Thymus (tissue), 11 donors: ENCODE measurements at regions not wholly inside any gene's neighbourhood (a gene's known extent, or its start where the extent isn't known, plus 50 kb on each side); places are given as distances from the start of the nearest gene placed in this dataset.

ENCODE experiments used
- DNase-seq, 9 donors: peaks; one replicate each; pipeline ENCODE4 v3.0.0-alpha.2; 2013; ENCODE audit warnings: low spot score in 9 of 9, low read depth in 6 of 9, missing footprints in 1 of 9
- H3K27ac ChIP-seq, 2 donors: one replicate each; pipeline ENCODE4 v1.5.1; 2013; ENCODE audit warnings: control low read depth in 1 of 2, low read depth in 1 of 2, low read length in 1 of 2, mild to moderate bottlenecking in 1 of 2, moderate library complexity in 1 of 2
- H3K27me3 ChIP-seq, 2 donors: one replicate each; pipeline ENCODE4 v1.5.1; 2013; ENCODE audit warnings: low read length in 1 of 2; ENCODE audit not compliant: control insufficient read depth in 2 of 2, insufficient read depth in 1 of 2
- H3K36me3 ChIP-seq, 2 donors: one replicate each; pipeline ENCODE4 v1.5.1; 2013; ENCODE audit warnings: low read length in 1 of 2, mild to moderate bottlenecking in 1 of 2, moderate library complexity in 1 of 2; ENCODE audit not compliant: control insufficient read depth in 2 of 2, insufficient read depth in 2 of 2
- H3K4me1 ChIP-seq, 2 donors: one replicate each; pipeline ENCODE4 v1.5.1; 2013; ENCODE audit warnings: low read length in 2 of 2; ENCODE audit not compliant: control insufficient read depth in 2 of 2, insufficient read depth in 2 of 2
- H3K4me3 ChIP-seq, 2 donors: one replicate each; pipeline ENCODE4 v1.5.1; 2013; ENCODE audit warnings: low read length in 2 of 2, control low read depth in 1 of 2, mild to moderate bottlenecking in 1 of 2
- H3K9me3 ChIP-seq, 2 donors: one replicate each; pipeline ENCODE4 v1.5.1; 2013; ENCODE audit warnings: low read length in 1 of 2, mild to moderate bottlenecking in 1 of 2; ENCODE audit not compliant: control insufficient read depth in 2 of 2, insufficient read depth in 1 of 2
- WGBS: extraction: QIAGEN DNeasy Blood & Tissue Kit; methylation state at CpG from one replicate; pipeline ENCODE4 v1.1.7; 2013; 5-methylcytosine and 5-hydroxymethylcytosine counted together
- donor health status: healthy.

GRCh38 chr2:212945526-212945925 lies 205.9 kb downstream of the IKZF2 start:
- 96% methylated on average over 3 of the region's 3 CpGs for WGBS
- no peaks in the 10 kb centered on the region for H3K27me3 ChIP-seq
- peaks cover 0 to 22% of the 10 kb centered on the region in 2 donors for H3K36me3 ChIP-seq
- H3K9me3 ChIP-seq, result no peaks in the 10 kb centered on the region
- H3K4me1 ChIP-seq, result no peaks in the 10 kb centered on the region
- H3K27ac ChIP-seq, result no peak overlapping the region
- H3K4me3 ChIP-seq, result no peak overlapping the region
- no peak for DNase-seq

DNA sequence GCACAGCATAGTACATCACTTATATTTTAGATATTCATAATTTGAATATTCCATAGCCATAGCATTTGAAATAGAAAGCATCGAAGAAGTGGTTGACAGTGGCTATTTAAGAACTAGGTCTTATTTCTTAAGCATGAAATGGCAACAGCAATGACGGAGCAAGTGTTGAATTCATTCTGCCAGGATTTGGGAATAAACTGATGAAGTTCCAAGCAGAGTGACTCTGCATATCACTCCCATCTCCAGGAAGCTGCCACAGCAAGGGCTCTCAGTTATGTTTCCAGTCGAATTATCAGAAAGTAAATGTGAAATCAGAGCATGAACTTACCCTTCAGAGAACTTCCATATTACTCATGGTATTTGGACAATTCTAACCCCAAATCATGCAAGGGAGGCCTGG lies 208.1 kb downstream of the IKZF2 start:
- no peak overlapping the region for H3K4me3 ChIP-seq
- H3K36me3 ChIP-seq, result peaks cover 0 to 21% of the 10 kb centered on the region in 2 donors
- no peak overlapping the region for H3K27ac ChIP-seq
- WGBS, result 97% methylated on average over 3 of the region's 3 CpGs
- DNase-seq, result no peak
- no peaks in the 10 kb centered on the region for H3K27me3 ChIP-seq
- H3K4me1 ChIP-seq, result no peaks in the 10 kb centered on the region
- no peaks in the 10 kb centered on the region for H3K9me3 ChIP-seq

DNA sequence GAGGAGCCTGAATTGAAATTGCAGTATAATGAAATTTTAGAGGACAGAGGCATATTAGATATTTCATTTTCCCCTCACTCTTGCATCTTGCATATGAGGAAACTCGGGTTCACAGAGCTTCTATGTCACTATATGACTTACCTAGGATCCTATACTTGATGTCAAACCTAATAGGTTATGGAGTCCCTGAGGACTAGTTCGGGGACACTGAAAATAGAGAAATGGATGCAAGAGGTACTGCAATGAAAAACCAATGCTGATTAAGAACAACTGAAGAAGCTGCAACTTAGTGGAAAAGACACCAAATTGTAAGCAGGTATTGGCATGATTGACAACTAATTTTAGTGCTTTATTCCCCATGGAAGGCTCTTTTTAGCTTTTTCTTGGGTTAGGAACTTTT lies 210.1 kb downstream of the IKZF2 start:
- Histone ChIP-seq H3K27ac (no peak overlapping the region), H3K4me1 (peaks cover 0 to 9% of the 10 kb centered on the region in 2 donors), H3K36me3 (peaks cover 3 to 17% of the 10 kb centered on the region in 2 donors), H3K9me3 (no peaks in the 10 kb centered on the region), H3K4me3 (no peak overlapping the region), H3K27me3 (no peaks in the 10 kb centered on the region)
- DNase-seq, result no peak
- 96% methylated on average over 2 of the region's 2 CpGs for WGBS

DNA sequence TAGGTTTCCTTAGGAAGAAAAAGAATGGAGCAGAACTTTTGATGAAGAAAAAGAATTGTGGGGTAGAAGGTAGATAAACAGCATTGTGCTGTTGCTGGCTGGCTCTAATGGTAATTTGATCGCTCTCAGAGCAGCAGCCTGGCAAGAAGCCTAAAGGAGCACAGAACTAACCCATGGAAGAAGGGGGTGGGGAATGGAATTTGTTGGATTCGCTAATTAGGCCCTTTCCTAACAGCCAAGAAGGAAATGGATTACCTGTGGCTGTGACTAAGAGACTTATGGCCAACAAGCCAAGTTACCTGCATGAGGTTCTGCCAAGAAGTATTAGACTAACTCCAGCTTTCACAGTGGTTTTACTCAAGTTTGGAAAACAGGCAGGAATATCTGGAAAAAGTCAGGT lies 210.6 kb downstream of the IKZF2 start:
- peaks cover 0 to 9% of the 10 kb centered on the region in 2 donors for H3K4me1 ChIP-seq
- 92% methylated on average over 2 of the region's 2 CpGs for WGBS
- no peaks in the 10 kb centered on the region for H3K9me3 ChIP-seq
- no peak overlapping the region for H3K4me3 ChIP-seq
- no peaks in the 10 kb centered on the region for H3K27me3 ChIP-seq
- peaks cover 5 to 17% of the 10 kb centered on the region in 2 donors for H3K36me3 ChIP-seq
- no peak for DNase-seq
- no peak overlapping the region for H3K27ac ChIP-seq

- Histone ChIP-seq H3K9me3 (no peaks in the 10 kb centered on the region), H3K4me3 (no peak overlapping the region), H3K4me1 (peaks cover 0 to 9% of the 10 kb centered on the region in 2 donors), H3K27ac (no peak overlapping the region), H3K27me3 (no peaks in the 10 kb centered on the region), H3K36me3 (peaks cover 7 to 24% of the 10 kb centered on the region in 2 donors)
- WGBS, result 96% methylated on average over 8 of the region's 8 CpGs
- DNase-seq, result no peak
Measured at GRCh38 chr2:212939777-212940531, 211.5 kb downstream of the IKZF2 start.

- H3K27ac ChIP-seq, result no peak overlapping the region
- no peaks in the 10 kb centered on the region for H3K9me3 ChIP-seq
- H3K27me3 ChIP-seq, result no peaks in the 10 kb centered on the region
- WGBS, result 98% methylated on average over 7 of the region's 7 CpGs
- no peak for DNase-seq
- peaks cover 0 to 9% of the 10 kb centered on the region in 2 donors for H3K4me1 ChIP-seq
- H3K36me3 ChIP-seq, result peaks cover 10 to 29% of the 10 kb centered on the region in 2 donors
- no peak overlapping the region for H3K4me3 ChIP-seq
Measured at GRCh38 chr2:212938144-212938793, 213.1 kb downstream of the IKZF2 start.

GRCh38 chr2:212936572-212936971 lies 214.8 kb downstream of the IKZF2 start:
- Histone ChIP-seq H3K27me3 (no peaks in the 10 kb centered on the region), H3K27ac (peak overlapping the region in 1 of 2 donors; percentile 54), H3K4me3 (no peak overlapping the region), H3K9me3 (no peaks in the 10 kb centered on the region), H3K36me3 (peaks cover 10 to 37% of the 10 kb centered on the region in 2 donors), H3K4me1 (peaks cover 3 to 11% of the 10 kb centered on the region in 2 donors)
- 89% methylated on average over 8 of the region's 8 CpGs for WGBS
- no peak for DNase-seq

DNA sequence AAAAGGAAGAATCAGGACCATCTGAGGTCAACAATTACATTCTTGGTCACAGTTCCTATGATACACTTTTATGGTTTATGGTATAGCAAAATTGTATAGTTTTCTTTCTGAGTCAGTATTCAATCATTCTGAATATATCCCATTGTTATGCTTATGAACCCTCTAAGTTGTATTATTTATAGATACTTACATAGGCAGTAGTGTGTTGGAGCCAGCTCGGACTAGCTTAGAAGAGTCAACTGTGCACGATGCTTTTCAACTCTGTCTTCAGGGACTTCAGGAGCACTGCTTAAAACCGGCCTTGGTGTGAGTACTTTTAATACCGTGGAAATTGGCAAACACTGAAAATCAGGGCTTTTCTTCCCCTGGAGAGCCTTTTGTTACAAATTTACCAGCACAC lies 215.7 kb downstream of the IKZF2 start:
- 97% methylated on average over 4 of the region's 4 CpGs for WGBS
- Histone ChIP-seq H3K4me1 (peaks cover 11 to 20% of the 10 kb centered on the region in 2 donors), H3K27me3 (no peaks in the 10 kb centered on the region), H3K36me3 (peaks cover 10 to 37% of the 10 kb centered on the region in 2 donors), H3K4me3 (no peak overlapping the region), H3K9me3 (no peaks in the 10 kb centered on the region), H3K27ac (no peak overlapping the region)
- DNase-seq, result no peak

DNA sequence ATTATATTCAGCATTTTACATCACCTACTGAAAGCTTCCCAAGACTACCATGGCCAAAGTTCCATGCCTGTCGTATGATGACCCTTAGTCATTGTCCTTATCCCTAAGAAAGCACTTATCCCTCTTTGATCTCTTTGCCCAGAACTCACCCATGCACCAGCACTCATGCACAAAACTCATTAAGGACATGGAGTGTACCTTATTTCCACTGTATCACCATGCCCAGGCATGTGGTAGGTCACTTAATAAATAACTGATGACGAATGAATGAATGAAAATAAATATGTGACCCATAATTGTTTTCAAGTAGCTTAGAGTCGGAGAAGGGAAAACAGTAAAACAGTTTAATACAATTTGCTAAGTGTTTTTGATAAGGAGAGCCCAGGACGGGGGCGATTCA lies 220.1 kb downstream of the IKZF2 start:
- Histone ChIP-seq H3K9me3 (no peaks in the 10 kb centered on the region), H3K27ac (peak overlapping the region; percentile 64 to 80), H3K27me3 (no peaks in the 10 kb centered on the region), H3K36me3 (peaks cover 10 to 34% of the 10 kb centered on the region in 2 donors), H3K4me3 (no peak overlapping the region), H3K4me1 (peaks cover 14 to 17% of the 10 kb centered on the region in 2 donors)
- no peak for DNase-seq
- 98% methylated on average over 5 of the region's 5 CpGs for WGBS
